ENCODE measurements at regions not wholly inside any gene's neighbourhood (a gene's known extent, or its start where the extent isn't known, plus 50 kb on each side); places are given as distances from the start of the nearest gene placed in this dataset.

- peaks cover 2 to 8% (median 3%) of the 10 kb centered on the region in 3 donors for H3K9me3 ChIP-seq (ENCODE audit: control insufficient read depth in 2 of 3, insufficient read depth in 1 of 3, low read length in 3 of 3)
- H3K4me1 ChIP-seq (ENCODE audit: control insufficient read depth in 2 of 3, insufficient read depth in 2 of 3, low read depth in 1 of 3, low read length in 3 of 3) = no peaks in the 10 kb centered on the region
- H3K27ac ChIP-seq (ENCODE audit: low read depth in 2 of 2, low read length in 2 of 2) = no peak overlapping the region
- no peaks in the 10 kb centered on the region for H3K27me3 ChIP-seq (ENCODE audit: control insufficient read depth, insufficient read depth, low read length)
- TF ChIP-seq CTCF (IDR thresholded peaks at IDR 0.05; ENCODE audit: borderline replicate concordance, extremely low read depth, insufficient read depth) = no peak
- FAIRE-seq = no peak
- no peak for DNase-seq
- H3K36me3 ChIP-seq (ENCODE audit: control insufficient read depth in 2 of 3, insufficient read depth in 3 of 3, low read length in 3 of 3) = no peaks in the 10 kb centered on the region
- H3K9ac ChIP-seq (ENCODE audit: low read length in 3 of 3) = no peak overlapping the region
- H3K4me3 ChIP-seq (ENCODE audit: low read length in 3 of 3) = no peak overlapping the region
- intact Hi-C loops (cut with DNase I) = no loop called here
Measured at GRCh38 chr11:87548797-87549196, 511.1 kb downstream of the TMEM135 start.

- DNase-seq (no peak), FAIRE-seq (no peak)
- no peaks in the 10 kb centered on the region for H3K36me3 ChIP-seq (ENCODE audit: control insufficient read depth in 2 of 3, insufficient read depth in 3 of 3, low read length in 3 of 3)
- intact Hi-C loops (cut with DNase I) = no loop called here
- H3K9ac ChIP-seq (ENCODE audit: low read length in 3 of 3) = no peak overlapping the region
- TF ChIP-seq CTCF (IDR thresholded peaks at IDR 0.05; ENCODE audit: borderline replicate concordance, extremely low read depth, insufficient read depth) = no peak
- no peak overlapping the region for H3K27ac ChIP-seq (ENCODE audit: low read depth in 2 of 2, low read length in 2 of 2)
- peaks cover 2 to 15% (median 3%) of the 10 kb centered on the region in 3 donors for H3K9me3 ChIP-seq (ENCODE audit: control insufficient read depth in 2 of 3, insufficient read depth in 1 of 3, low read length in 3 of 3)
- H3K4me3 ChIP-seq (ENCODE audit: low read length in 3 of 3) = no peak overlapping the region
- H3K27me3 ChIP-seq (ENCODE audit: control insufficient read depth, insufficient read depth, low read length) = no peaks in the 10 kb centered on the region
- no peaks in the 10 kb centered on the region for H3K4me1 ChIP-seq (ENCODE audit: control insufficient read depth in 2 of 3, insufficient read depth in 2 of 3, low read depth in 1 of 3, low read length in 3 of 3)
Measured at GRCh38 chr11:87545858-87546257, 508.1 kb downstream of the TMEM135 start.

- Histone ChIP-seq H3K9ac (ENCODE audit: low read length in 3 of 3) (no peak overlapping the region), H3K4me1 (ENCODE audit: control insufficient read depth in 2 of 3, insufficient read depth in 2 of 3, low read depth in 1 of 3, low read length in 3 of 3) (no peaks in the 10 kb centered on the region), H3K36me3 (ENCODE audit: control insufficient read depth in 2 of 3, insufficient read depth in 3 of 3, low read length in 3 of 3) (no peaks in the 10 kb centered on the region), H3K27ac (ENCODE audit: low read depth in 2 of 2, low read length in 2 of 2) (no peak overlapping the region), H3K4me3 (ENCODE audit: low read length in 3 of 3) (no peak overlapping the region), H3K9me3 (ENCODE audit: control insufficient read depth in 2 of 3, insufficient read depth in 1 of 3, low read length in 3 of 3) (peaks cover 0 to 7% (median 0%) of the 10 kb centered on the region in 3 donors), H3K27me3 (ENCODE audit: control insufficient read depth, insufficient read depth, low read length) (no peaks in the 10 kb centered on the region)
- DNase-seq = no peak
- no peak for FAIRE-seq
- TF ChIP-seq CTCF (IDR thresholded peaks at IDR 0.05; ENCODE audit: borderline replicate concordance, extremely low read depth, insufficient read depth) = no peak
- intact Hi-C loops (cut with DNase I) = no loop called here
Measured at GRCh38 chr11:87539596-87539995, 501.9 kb downstream of the TMEM135 start.

- intact Hi-C loops (cut with DNase I) = no loop called here
- FAIRE-seq (no peak), DNase-seq (no peak)
- Histone ChIP-seq H3K27me3 (ENCODE audit: control insufficient read depth, insufficient read depth, low read length) (no peaks in the 10 kb centered on the region), H3K4me1 (ENCODE audit: control insufficient read depth in 2 of 3, insufficient read depth in 2 of 3, low read depth in 1 of 3, low read length in 3 of 3) (no peaks in the 10 kb centered on the region), H3K9ac (ENCODE audit: low read length in 3 of 3) (no peak overlapping the region), H3K4me3 (ENCODE audit: low read length in 3 of 3) (no peak overlapping the region), H3K9me3 (ENCODE audit: control insufficient read depth in 2 of 3, insufficient read depth in 1 of 3, low read length in 3 of 3) (no peaks in the 10 kb centered on the region), H3K27ac (ENCODE audit: low read depth in 2 of 2, low read length in 2 of 2) (no peak overlapping the region), H3K36me3 (ENCODE audit: control insufficient read depth in 2 of 3, insufficient read depth in 3 of 3, low read length in 3 of 3) (no peaks in the 10 kb centered on the region)
- TF ChIP-seq CTCF (IDR thresholded peaks at IDR 0.05; ENCODE audit: borderline replicate concordance, extremely low read depth, insufficient read depth) = no peak
Measured at GRCh38 chr11:87536565-87536964, 498.8 kb downstream of the TMEM135 start.
